WERI-Rb-1 (cell line): ENCODE measurements at regions not wholly inside any gene's neighbourhood (a gene's known extent, or its start where the extent isn't known, plus 50 kb on each side); places are given as distances from the start of the nearest gene placed in this dataset.

Experiments
- DNase-seq: peaks from one replicate; pipeline ENCODE4 v3.0.0-alpha.2; 2020
- H3K27ac ChIP-seq: fragments of 250-450 bp; sonication (Bioruptor Pico); 2 replicates; pipeline ENCODE4 v1.5.1; 2020; ENCODE audit warnings: mild to moderate bottlenecking, moderate library complexity
- H3K27me3 ChIP-seq: fragments of 250-450 bp; sonication (Bioruptor Pico); 2 replicates; pipeline ENCODE4 v1.5.1; 2021; ENCODE audit warnings: mild to moderate bottlenecking, low read depth, moderate library complexity; ENCODE audit not compliant: insufficient read depth, severe bottlenecking
- H3K36me3 ChIP-seq: fragments of 250-450 bp; sonication (Bioruptor Pico); 2 replicates; pipeline ENCODE4 v1.5.1; 2020; ENCODE audit warnings: mild to moderate bottlenecking, moderate library complexity
- H3K4me3 ChIP-seq: 2 replicates; pipeline ENCODE4 v1.5.1; 2011; ENCODE audit warnings: low read depth, mild to moderate bottlenecking, control low read depth, low read length
- H3K9me3 ChIP-seq: fragments of 250-450 bp; sonication (Bioruptor Pico); 2 replicates; pipeline ENCODE4 v1.5.1; 2021; ENCODE audit warnings: mild to moderate bottlenecking, moderate library complexity; ENCODE audit not compliant: severe bottlenecking
- TF ChIP-seq, protein P1 (sequence below): IDR thresholded peaks from 2 replicates; pipeline ENCODE4 v1.5.1; 2011; ENCODE audit warnings: low read depth, mild to moderate bottlenecking, control low read depth, inconsistent platforms, low read length

DNA sequence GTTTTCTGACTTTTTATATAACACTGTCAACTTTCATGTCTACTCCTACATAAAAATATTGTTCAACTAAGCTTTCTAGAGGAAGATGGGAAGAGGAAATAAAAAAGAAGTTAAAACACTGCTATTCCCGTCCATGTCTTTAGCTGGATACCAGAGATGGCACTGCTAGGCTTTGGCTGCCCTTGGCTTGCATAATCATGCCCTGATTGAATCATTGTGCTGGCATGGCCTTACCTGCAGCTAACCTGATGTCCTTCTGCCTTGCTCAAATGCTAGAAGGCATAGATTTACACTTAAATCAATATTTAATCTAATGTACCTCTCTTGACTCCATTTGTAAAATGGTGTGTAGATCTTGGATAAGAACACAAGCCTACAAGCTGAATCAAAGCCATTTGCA is 539.7 kb upstream of the IL12A start:
- Histone ChIP-seq H3K36me3 (no peaks in the 10 kb centered on the region), H3K9me3 (no peaks in the 10 kb centered on the region), H3K27me3 (peaks cover 12% of the 10 kb centered on the region), H3K4me3 (no peak overlapping the region), H3K27ac (no peak overlapping the region)
- no peak for DNase-seq
- TF ChIP-seq, protein P1, sequence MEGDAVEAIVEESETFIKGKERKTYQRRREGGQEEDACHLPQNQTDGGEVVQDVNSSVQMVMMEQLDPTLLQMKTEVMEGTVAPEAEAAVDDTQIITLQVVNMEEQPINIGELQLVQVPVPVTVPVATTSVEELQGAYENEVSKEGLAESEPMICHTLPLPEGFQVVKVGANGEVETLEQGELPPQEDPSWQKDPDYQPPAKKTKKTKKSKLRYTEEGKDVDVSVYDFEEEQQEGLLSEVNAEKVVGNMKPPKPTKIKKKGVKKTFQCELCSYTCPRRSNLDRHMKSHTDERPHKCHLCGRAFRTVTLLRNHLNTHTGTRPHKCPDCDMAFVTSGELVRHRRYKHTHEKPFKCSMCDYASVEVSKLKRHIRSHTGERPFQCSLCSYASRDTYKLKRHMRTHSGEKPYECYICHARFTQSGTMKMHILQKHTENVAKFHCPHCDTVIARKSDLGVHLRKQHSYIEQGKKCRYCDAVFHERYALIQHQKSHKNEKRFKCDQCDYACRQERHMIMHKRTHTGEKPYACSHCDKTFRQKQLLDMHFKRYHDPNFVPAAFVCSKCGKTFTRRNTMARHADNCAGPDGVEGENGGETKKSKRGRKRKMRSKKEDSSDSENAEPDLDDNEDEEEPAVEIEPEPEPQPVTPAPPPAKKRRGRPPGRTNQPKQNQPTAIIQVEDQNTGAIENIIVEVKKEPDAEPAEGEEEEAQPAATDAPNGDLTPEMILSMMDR, result no peak

DNA sequence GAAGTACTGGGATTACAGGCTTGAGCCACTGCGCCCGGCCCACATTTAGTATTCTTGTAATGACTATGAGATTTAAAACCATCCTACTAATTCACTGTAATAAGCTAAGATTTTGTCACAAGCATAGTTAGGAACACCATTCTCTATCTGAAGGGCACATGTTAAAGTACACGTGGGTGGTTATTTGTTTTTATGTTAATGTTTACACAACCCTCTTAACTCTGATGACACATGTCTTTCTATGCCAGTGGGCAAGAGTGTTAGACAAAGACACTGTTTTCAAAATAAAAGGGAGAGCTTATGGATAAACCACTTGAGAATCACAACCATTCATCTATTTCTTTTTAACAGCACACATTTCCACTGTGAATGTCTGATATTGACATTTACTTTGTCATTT is 537.6 kb upstream of the IL12A start:
- Histone ChIP-seq H3K4me3 (no peak overlapping the region), H3K36me3 (no peaks in the 10 kb centered on the region), H3K27me3 (peaks cover 12% of the 10 kb centered on the region), H3K27ac (no peak overlapping the region), H3K9me3 (no peaks in the 10 kb centered on the region)
- TF ChIP-seq, protein P1, result no peak
- no peak for DNase-seq

DNA sequence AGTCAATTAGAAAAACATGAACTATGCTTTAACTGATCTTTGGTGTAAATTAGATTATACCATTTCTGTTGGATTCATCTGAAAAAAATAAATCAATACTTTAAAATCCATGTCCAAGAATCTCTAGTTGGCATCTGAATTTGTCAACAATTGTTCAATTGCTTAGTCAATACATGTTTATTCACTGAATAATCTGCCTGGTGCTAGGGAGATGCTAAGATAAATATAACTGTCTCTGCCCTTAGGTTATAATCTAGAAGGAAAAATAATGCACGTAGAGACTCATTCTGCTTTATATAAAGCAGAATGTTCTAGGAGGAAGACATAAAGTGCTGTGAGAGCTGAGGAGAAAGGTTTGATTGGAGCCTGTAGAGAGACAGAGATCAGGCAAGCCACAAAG is 537.2 kb upstream of the IL12A start:
- Histone ChIP-seq H3K9me3 (no peaks in the 10 kb centered on the region), H3K27me3 (peaks cover 12% of the 10 kb centered on the region), H3K4me3 (no peak overlapping the region), H3K27ac (no peak overlapping the region), H3K36me3 (no peaks in the 10 kb centered on the region)
- TF ChIP-seq, protein P1, result no peak
- no peak for DNase-seq

DNA sequence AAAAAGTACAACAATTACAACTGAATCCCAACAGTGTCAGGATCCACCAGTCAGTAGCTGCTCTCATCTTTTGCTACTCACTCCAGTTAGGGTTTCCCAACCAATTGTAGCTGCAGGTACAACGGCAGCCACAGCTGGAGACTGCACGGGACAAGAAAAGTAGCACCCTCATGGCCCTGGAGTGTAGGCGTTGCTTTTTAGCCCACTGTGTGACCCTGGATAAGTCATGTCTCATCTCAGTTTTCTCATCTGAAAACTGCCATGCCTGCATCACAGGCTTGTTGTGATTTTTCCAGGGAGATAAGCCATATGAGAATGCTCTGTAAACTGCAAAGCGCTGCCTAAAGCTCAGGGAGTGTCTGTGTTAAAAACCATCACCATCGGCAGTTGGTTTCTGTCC is 535.6 kb upstream of the IL12A start:
- no peak overlapping the region for H3K27ac ChIP-seq
- TF ChIP-seq, protein P1, result no peak

DNA sequence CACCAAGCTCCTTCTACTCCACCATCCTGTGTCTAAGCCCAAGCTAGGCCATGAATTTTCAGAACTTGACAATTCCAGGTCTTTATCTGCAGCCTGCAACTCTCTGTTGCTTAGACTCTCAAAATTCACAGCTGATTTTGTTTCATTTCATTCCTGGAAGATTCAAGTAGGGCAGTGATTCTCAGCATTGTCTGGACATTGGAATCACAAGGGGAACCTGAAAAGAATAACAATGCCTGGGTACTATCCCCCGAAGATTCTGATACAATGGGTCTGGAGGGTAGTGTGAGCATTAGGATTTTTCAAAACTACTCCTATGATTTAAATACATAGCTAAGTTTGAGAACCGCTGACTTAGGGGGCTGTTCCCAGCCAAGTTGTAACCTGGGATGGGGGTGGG is 534.7 kb upstream of the IL12A start:
- Histone ChIP-seq H3K4me3 (no peak overlapping the region), H3K36me3 (no peaks in the 10 kb centered on the region), H3K27me3 (peaks cover 8% of the 10 kb centered on the region), H3K9me3 (no peaks in the 10 kb centered on the region), H3K27ac (no peak overlapping the region)
- DNase-seq, result no peak
- TF ChIP-seq, protein P1, result no peak

More for the DNA sequence above, 535.6 kb upstream of the IL12A start:
- no peak for DNase-seq
- no peak overlapping the region for H3K4me3 ChIP-seq
- H3K27me3 ChIP-seq, result peaks cover 12% of the 10 kb centered on the region
- no peaks in the 10 kb centered on the region for H3K36me3 ChIP-seq
- no peaks in the 10 kb centered on the region for H3K9me3 ChIP-seq

DNA sequence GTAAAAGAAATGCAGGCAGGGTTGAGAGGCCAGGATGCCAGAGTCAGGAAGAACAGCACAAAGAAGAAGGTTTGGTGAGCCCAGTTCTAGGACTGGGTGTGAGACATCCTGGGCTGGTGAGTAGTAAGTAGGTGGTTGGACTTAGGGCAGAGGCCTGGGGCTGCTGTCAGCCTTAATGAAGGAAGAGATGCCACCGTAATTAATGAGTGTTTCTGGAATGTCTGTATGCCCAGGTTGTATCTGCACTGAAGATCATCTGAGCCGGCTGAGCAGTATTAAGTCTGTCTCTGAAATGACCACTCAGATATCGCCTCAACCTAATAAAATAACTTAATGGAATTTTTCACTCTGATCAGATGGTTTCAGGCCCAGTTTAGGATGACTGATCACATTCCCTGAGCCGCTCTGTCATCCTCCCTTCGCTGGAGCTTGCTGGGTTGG is 532.9 kb upstream of the IL12A start:
- TF ChIP-seq, protein P1, result no peak
- no peak for DNase-seq
- H3K9me3 ChIP-seq, result no peaks in the 10 kb centered on the region
- peaks cover 4% of the 10 kb centered on the region for H3K27me3 ChIP-seq
- no peaks in the 10 kb centered on the region for H3K36me3 ChIP-seq
- no peak overlapping the region for H3K27ac ChIP-seq
- no peak overlapping the region for H3K4me3 ChIP-seq
